GM06990 (cell line): ENCODE measurements at regions not wholly inside any gene's neighbourhood (a gene's known extent, or its start where the extent isn't known, plus 50 kb on each side); places are given as distances from the start of the nearest gene placed in this dataset.

Experiments used
- DNase-seq: peaks from one replicate; pipeline ENCODE4 v3.0.0-alpha.2; 2011; ENCODE audit not compliant: insufficient read length; ENCODE audit errors: extremely low read depth
- H3K27me3 ChIP-seq: replicated peaks from 2 replicates; pipeline ENCODE4 v1.6.0; 2011; ENCODE audit warnings: low read length; ENCODE audit not compliant: control insufficient read depth, insufficient read depth
- H3K36me3 ChIP-seq: 2 replicates; pipeline ENCODE4 v1.5.1; 2011; ENCODE audit warnings: low read length; ENCODE audit not compliant: control insufficient read depth, insufficient read depth
- H3K4me3 ChIP-seq: replicated peaks from 2 replicates; pipeline ENCODE4 v1.5.1; 2011; ENCODE audit warnings: low read depth, mild to moderate bottlenecking, control low read depth, low read length
- CTCF ChIP-seq: IDR thresholded peaks from 2 replicates; pipeline ENCODE4 v1.5.1; 2011; ENCODE audit warnings: low read length, control low read depth, mild to moderate bottlenecking, inconsistent platforms; ENCODE audit not compliant: insufficient read depth, poor library complexity, severe bottlenecking

- no peaks in the 10 kb centered on the region for H3K27me3 ChIP-seq
- no peak for DNase-seq
- H3K4me3 ChIP-seq, result no peak overlapping the region
- TF ChIP-seq CTCF, result no peak
- H3K36me3 ChIP-seq, result no peaks in the 10 kb centered on the region
Observed at GRCh38 chr5:84830265-84830664, 445.6 kb upstream of the EDIL3 start.

DNA sequence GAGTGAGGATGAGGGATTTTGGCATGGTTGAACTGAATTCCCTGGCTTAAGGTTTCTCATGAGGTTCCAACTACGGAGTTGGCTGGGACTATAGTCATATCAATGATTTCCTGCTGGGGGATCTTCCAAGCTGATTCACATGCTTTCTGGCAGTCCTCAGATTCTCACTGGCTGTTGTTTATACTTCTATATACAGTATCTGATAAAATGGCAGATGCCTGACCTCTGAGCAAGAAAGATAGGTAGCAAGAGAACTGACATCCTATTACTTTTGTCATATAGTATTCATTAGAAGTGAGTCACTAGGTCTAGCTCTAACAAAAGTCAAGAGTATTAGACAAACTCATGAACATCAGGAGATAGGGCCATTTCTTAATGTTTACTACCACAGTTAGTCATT, 440.9 kb upstream of the EDIL3 start:
- no peak for DNase-seq
- H3K27me3 ChIP-seq, result no peaks in the 10 kb centered on the region
- H3K36me3 ChIP-seq, result no peaks in the 10 kb centered on the region
- TF ChIP-seq CTCF, result no peak
- no peak overlapping the region for H3K4me3 ChIP-seq

DNA sequence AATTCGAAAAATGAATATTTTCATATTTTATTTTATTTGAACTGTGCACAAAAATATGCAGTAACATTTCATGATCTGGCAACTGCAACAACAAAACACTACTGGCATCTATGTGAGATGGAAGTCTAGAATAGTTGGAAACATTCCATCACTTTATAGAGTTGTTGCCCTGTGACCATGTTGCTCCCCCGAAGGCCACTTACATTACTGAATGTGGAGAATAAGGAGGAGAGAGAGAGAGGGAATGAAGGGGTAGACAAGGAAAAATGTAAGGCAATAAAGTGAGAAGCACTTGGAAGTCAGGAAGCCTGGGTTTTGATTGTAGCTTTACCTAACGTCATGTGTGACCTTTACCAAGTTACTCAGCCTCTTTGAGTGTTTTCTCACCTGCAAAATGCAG, 437.2 kb upstream of the EDIL3 start:
- no peaks in the 10 kb centered on the region for H3K27me3 ChIP-seq
- H3K4me3 ChIP-seq, result no peak overlapping the region
- DNase-seq, result no peak
- no peaks in the 10 kb centered on the region for H3K36me3 ChIP-seq
- TF ChIP-seq CTCF, result no peak

DNA sequence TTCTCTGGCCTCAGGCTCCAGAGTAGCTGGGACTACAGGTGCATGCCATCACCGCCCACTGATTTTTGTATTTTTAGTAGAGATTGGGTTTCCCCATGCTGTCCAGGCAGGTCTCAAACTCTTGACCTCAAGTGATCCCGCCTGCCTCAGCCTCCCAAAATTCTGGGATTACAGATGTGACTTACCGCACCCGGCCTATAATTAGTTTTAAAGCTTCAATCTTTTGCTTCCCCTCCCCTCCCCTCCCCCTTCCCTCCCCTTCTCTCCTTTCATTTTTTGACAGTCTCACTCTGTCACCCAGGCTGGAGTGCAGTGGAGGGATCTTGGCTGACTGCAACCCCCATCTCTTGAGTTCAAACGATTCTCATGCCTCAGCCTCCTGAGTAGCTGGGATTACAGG, 433.3 kb upstream of the EDIL3 start:
- H3K27me3 ChIP-seq, result no peaks in the 10 kb centered on the region
- H3K36me3 ChIP-seq, result no peaks in the 10 kb centered on the region
- no peak for TF ChIP-seq CTCF
- no peak for DNase-seq
- no peak overlapping the region for H3K4me3 ChIP-seq

DNA sequence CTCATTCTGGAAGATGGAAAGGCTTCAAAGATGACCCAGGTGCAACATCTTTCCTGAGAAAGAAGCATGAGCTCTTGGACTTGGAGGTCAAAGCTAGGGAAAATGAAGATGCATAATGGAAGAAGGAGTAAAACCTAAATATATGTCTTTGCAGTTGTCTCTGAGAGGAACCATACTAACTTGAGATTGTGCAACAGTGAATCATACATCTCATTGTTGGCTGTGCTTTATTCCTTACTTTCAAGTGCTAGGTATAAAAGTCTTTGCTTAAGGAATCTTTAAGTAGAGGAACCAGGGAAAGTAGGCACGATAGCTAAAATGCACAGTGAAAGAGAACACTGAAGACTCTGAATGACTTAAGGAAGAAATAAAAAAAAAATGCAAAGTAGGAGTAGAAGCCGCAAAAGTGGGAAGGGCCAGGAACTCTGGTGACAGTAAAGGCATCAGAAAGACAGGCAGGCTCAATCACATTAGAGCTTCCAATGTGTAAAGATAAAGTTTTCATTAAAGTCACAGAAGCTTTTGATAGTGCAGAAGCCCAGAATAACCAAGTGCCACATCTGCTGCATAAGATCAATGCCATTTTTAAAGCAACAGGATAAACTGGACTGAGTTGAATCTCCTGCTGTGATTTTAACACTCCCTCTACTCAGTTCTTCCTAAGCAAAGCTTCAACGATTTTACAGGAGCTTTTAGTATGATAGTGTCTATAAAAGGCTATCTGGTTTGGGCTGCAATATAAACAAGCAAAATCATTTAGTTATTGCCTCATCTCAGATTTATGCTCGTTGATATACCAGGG, 432.3 kb upstream of the EDIL3 start:
- no peaks in the 10 kb centered on the region for H3K36me3 ChIP-seq
- H3K27me3 ChIP-seq, result no peaks in the 10 kb centered on the region
- no peak for TF ChIP-seq CTCF
- no peak for DNase-seq
- no peak overlapping the region for H3K4me3 ChIP-seq

GRCh38 chr5:84816160-84816559, 431.5 kb upstream of the EDIL3 start:
- H3K36me3 ChIP-seq, result no peaks in the 10 kb centered on the region
- no peak for TF ChIP-seq CTCF
- DNase-seq, result no peak

More at GRCh38 chr5:84816160-84816559, 431.5 kb upstream of the EDIL3 start:
- Histone ChIP-seq H3K27me3 (no peaks in the 10 kb centered on the region), H3K4me3 (no peak overlapping the region)
